Astrocyte (in vitro differentiated cells and primary cell): ENCODE measurements at regions not wholly inside any gene's neighbourhood (a gene's known extent, or its start where the extent isn't known, plus 50 kb on each side); places are given as distances from the start of the nearest gene placed in this dataset.

Source experiments
- DNase-seq: peaks from one replicate; pipeline ENCODE4 v3.0.0-alpha.2; 2010; ENCODE audit warnings: low read depth
- FAIRE-seq: peaks from 2 replicates; lab custom pipeline; 2011; peaks lifted over from hg19 to GRCh38; lab: Jason Lieb, UNC
- H2AFZ ChIP-seq: 2 replicates; pipeline ENCODE4 v1.6.0; 2012; ENCODE audit warnings: low read depth, low read length, inconsistent platforms
- H3K27ac ChIP-seq: 2 replicates; pipeline ENCODE4 v1.5.1; 2011; ENCODE audit warnings: low read depth, low read length, inconsistent platforms
- H3K27me3 ChIP-seq: 2 replicates; pipeline ENCODE4 v1.6.0; 2011; ENCODE audit warnings: low read length, inconsistent platforms; ENCODE audit not compliant: insufficient read depth
- H3K36me3 ChIP-seq: 2 replicates; pipeline ENCODE4 v1.5.1; 2011; ENCODE audit warnings: low read length, inconsistent platforms; ENCODE audit not compliant: insufficient read depth
- H3K4me1 ChIP-seq: 2 replicates; pipeline ENCODE4 v1.5.1; 2011; ENCODE audit warnings: low read length, inconsistent platforms; ENCODE audit not compliant: insufficient read depth
- H3K4me2 ChIP-seq: 2 replicates; pipeline ENCODE4 v1.6.0; 2012; ENCODE audit warnings: low read length, inconsistent platforms
- H3K4me3 ChIP-seq: 2 replicates; pipeline ENCODE4 v1.5.1; 2011; ENCODE audit warnings: low read depth, mild to moderate bottlenecking, low read length, inconsistent platforms; ENCODE audit not compliant: insufficient read depth
- H3K79me2 ChIP-seq: 2 replicates; pipeline ENCODE4 v1.6.0; 2012; ENCODE audit warnings: mild to moderate bottlenecking, low read length, inconsistent platforms; ENCODE audit not compliant: insufficient read depth
- H3K9ac ChIP-seq: 2 replicates; pipeline ENCODE4 v1.6.0; 2012; ENCODE audit warnings: mild to moderate bottlenecking, low read length, inconsistent platforms
- H3K9me3 ChIP-seq: 2 replicates; pipeline ENCODE4 v1.5.1; 2012; ENCODE audit warnings: low read depth, mild to moderate bottlenecking, low read length, inconsistent platforms; ENCODE audit not compliant: insufficient read depth
- H4K20me1 ChIP-seq: 2 replicates; pipeline ENCODE4 v1.6.0; 2012; ENCODE audit warnings: low read length, inconsistent platforms; ENCODE audit not compliant: insufficient read depth
- H3K27ac Mint-ChIP-seq: one replicate; pipeline ENCODE4 v1.8.0; 2021; ENCODE audit warnings: mild to moderate bottlenecking, mixed read lengths; ENCODE audit not compliant: unreplicated experiment
- H3K27me3 Mint-ChIP-seq: one replicate; pipeline ENCODE4 v1.8.0; 2021; ENCODE audit warnings: low read depth, mixed read lengths; ENCODE audit not compliant: unreplicated experiment
- H3K36me3 Mint-ChIP-seq: one replicate; pipeline ENCODE4 v1.8.0; 2021; ENCODE audit warnings: low read depth, mixed read lengths; ENCODE audit not compliant: unreplicated experiment
- H3K4me1 Mint-ChIP-seq: one replicate; pipeline ENCODE4 v1.8.0; 2021; ENCODE audit warnings: low read depth, mixed read lengths; ENCODE audit not compliant: unreplicated experiment
- H3K4me3 Mint-ChIP-seq: one replicate; pipeline ENCODE4 v1.8.0; 2021; ENCODE audit warnings: mild to moderate bottlenecking, moderate library complexity, mixed read lengths; ENCODE audit not compliant: unreplicated experiment
- H3K9me3 Mint-ChIP-seq: one replicate; pipeline ENCODE4 v1.8.0; 2021; ENCODE audit warnings: mild to moderate bottlenecking, mixed read lengths; ENCODE audit not compliant: unreplicated experiment
- CTCF ChIP-seq: IDR thresholded peaks from 2 replicates; pipeline ENCODE4 v1.5.1; 2011; ENCODE audit warnings: low read depth, mild to moderate bottlenecking, inconsistent platforms, low read length, moderate library complexity; ENCODE audit not compliant: insufficient read depth
- EZH2 ChIP-seq: IDR thresholded peaks from 2 replicates; pipeline ENCODE4 v1.6.1; 2012; ENCODE audit warnings: mild to moderate bottlenecking, low read length, inconsistent platforms; ENCODE audit not compliant: insufficient read depth

DNA sequence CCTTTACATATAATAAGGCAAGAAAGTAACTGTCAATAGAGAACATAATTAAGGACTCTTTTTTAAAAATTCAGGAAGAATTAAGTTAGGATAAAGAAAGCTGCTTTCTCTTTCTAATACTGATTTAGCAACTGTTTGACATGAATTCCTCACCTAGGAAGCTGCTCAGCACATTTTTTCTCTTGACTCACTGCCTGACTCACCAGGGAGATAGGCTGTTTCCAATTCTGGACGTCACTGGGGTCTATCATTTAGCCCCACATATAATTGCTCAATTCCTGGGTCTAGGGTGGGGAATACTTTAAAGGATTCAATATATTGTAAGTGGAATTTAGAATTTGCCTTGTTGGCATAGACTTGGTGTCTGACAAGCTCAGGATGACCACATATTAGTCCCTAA, 50.8 kb upstream of the UGP2 start:
- Histone ChIP-seq H3K9me3 (no peaks in the 10 kb centered on the region), H2AFZ (peak overlapping the region; percentile 2), H3K4me1 (peaks cover 27% of the 10 kb centered on the region), H3K36me3 (no peaks in the 10 kb centered on the region), H3K9ac (peak overlapping the region; percentile 27), H3K27me3 (no peaks in the 10 kb centered on the region), H4K20me1 (no peaks in the 10 kb centered on the region), H3K27ac (peak overlapping the region; percentile 84), H3K4me3 (peak overlapping the region; percentile 7), H3K79me2 (no peaks in the 10 kb centered on the region), H3K4me2 (peak overlapping the region; percentile 57)
- Mint-ChIP-seq H3K4me1 (peaks cover 35% of the 10 kb centered on the region), H3K27me3 (no peaks in the 10 kb centered on the region), H3K36me3 (peaks cover 2% of the 10 kb centered on the region), H3K27ac (peak overlapping the region; percentile 98), H3K9me3 (no peaks in the 10 kb centered on the region), H3K4me3 (peak overlapping the region; percentile 68)
- DNase-seq (peak; percentile 91), FAIRE-seq (peak; percentile 90)
- TF ChIP-seq EZH2 (no peak), CTCF (no peak)

- FAIRE-seq (no peak), DNase-seq (peak; percentile 13)
- no peak overlapping the region for H3K4me3 Mint-ChIP-seq
- Histone ChIP-seq H3K9ac (peak overlapping the region; percentile 26), H3K4me2 (peak overlapping the region; percentile 57), H3K4me3 (peak overlapping the region; percentile 7), H2AFZ (peak overlapping the region; percentile 2), H3K27me3 (no peaks in the 10 kb centered on the region), H3K36me3 (no peaks in the 10 kb centered on the region), H3K27ac (peak overlapping the region; percentile 84), H3K9me3 (no peaks in the 10 kb centered on the region), H4K20me1 (no peaks in the 10 kb centered on the region), H3K79me2 (no peaks in the 10 kb centered on the region), H3K4me1 (peaks cover 27% of the 10 kb centered on the region)
- peak overlapping the region; percentile 98 for H3K27ac Mint-ChIP-seq
- no peaks in the 10 kb centered on the region for H3K27me3 Mint-ChIP-seq
- peaks cover 1% of the 10 kb centered on the region for H3K9me3 Mint-ChIP-seq
- TF ChIP-seq CTCF = no peak
- no peak for TF ChIP-seq EZH2
- H3K36me3 Mint-ChIP-seq = peaks cover 2% of the 10 kb centered on the region
- peaks cover 40% of the 10 kb centered on the region for H3K4me1 Mint-ChIP-seq
Measured at GRCh38 chr2:63791387-63791786, 50.3 kb upstream of the UGP2 start.
